ENCODE measurements at regions not wholly inside any gene's neighbourhood (a gene's known extent, or its start where the extent isn't known, plus 50 kb on each side); places are given as distances from the start of the nearest gene placed in this dataset.
"Not testable (repeated sequence)": the region's sequence is repeated elsewhere in the genome, so short reads cannot be mapped to it uniquely, and the experiment has no call there.

DNA sequence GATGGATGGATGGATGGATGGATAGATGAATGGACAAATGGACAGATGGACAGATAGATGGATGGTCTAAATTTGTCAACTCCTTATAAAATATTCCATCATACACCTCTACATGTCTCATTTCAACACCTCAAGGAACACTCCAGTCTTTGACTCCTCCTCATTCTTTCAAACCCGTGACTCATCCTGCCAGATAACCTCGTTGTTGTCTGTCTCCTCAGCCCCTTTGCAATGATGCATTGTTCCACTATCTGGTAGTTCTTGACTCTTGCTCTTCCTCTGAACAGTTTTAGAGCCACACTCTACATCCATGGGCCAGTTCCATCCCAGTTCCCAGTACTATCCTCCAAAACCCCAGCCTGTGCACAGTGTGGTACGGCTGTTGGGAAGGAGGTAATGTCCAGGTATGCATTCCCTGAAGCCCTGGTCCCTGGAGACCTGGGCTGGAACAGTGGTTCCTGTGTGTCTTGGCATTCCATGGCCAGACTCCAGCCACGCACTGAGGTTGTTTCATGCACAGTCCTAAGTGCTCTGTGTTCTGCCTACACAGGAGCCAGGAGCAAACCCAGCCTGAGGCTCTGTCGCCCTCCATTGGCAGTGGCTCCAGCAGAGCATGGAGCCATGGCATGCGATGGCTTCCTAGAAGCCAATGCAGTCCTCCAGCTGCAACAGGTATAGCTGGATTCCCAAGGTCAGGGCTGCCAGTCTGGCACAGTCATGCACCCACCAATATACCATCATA lies 105.7 kb downstream of the C17orf67 start:
- Histone ChIP-seq H2AFZ (ENCODE audit: low read length) (no peak overlapping the region), H2BK120ac (ENCODE audit: low read depth, low read length) (no peak overlapping the region), H3K4me2 (ENCODE audit: insufficient read depth, low read length, poor library complexity, severe bottlenecking) (no peak overlapping the region), H3K9me3 (replicated peaks in 1 of 2; ENCODE audit: control insufficient read depth in 2 of 2, insufficient read depth in 1 of 2, low read depth in 1 of 2, low read length in 2 of 2) (no peaks in the 10 kb centered on the region), H2BK5ac (ENCODE audit: low read length) (no peak overlapping the region), H3K4me3 (ENCODE audit: low read length in 2 of 2) (no peak overlapping the region), H4K91ac (ENCODE audit: low read depth, low read length, poor library complexity) (no peak overlapping the region), H3K27me3 (ENCODE audit: control insufficient read depth in 3 of 3, insufficient read depth in 3 of 3, low read depth in 1 of 3, low read length in 3 of 3) (peaks cover 0 to 3% (median 0%) of the 10 kb centered on the region in 3 experiments), H3K4me1 (ENCODE audit: control insufficient read depth in 2 of 2, insufficient read depth in 1 of 2, low read depth in 1 of 2, low read length in 2 of 2) (no peaks in the 10 kb centered on the region), H3K79me1 (ENCODE audit: low read depth, low read length) (no peaks in the 10 kb centered on the region), H3K23ac (ENCODE audit: low read depth, low read length, poor library complexity) (no peak overlapping the region), H3K36me3 (replicated peaks in 1 of 2; ENCODE audit: control insufficient read depth in 2 of 2, insufficient read depth in 2 of 2, low read length in 2 of 2) (no peaks in the 10 kb centered on the region), H3K4ac (ENCODE audit: low read length) (no peak overlapping the region), H3K18ac (ENCODE audit: low read length) (peak overlapping the region; percentile 38), H3K9ac (ENCODE audit: low read depth, low read length, poor library complexity) (no peak overlapping the region), H2AK5ac (ENCODE audit: low read depth, low read length) (no peak overlapping the region), H2BK12ac (ENCODE audit: low read length) (no peak overlapping the region), H2BK15ac (ENCODE audit: low read length) (no peak overlapping the region), H3K14ac (ENCODE audit: low read length) (no peak overlapping the region), H4K8ac (ENCODE audit: low read depth, low read length) (peak overlapping the region; percentile 94), H3K27ac (replicated peaks; ENCODE audit: low read length) (no peak overlapping the region)
- DNase-seq (ENCODE audit: low spot score) = no peak
- no CpG with 5 or more reads among the region's 6 CpGs for WGBS, 2 donors (ENCODE audit: extremely low coverage in 2 of 2, insufficient read length in 2 of 2, insufficient replicate concordance in 1 of 2)

DNA sequence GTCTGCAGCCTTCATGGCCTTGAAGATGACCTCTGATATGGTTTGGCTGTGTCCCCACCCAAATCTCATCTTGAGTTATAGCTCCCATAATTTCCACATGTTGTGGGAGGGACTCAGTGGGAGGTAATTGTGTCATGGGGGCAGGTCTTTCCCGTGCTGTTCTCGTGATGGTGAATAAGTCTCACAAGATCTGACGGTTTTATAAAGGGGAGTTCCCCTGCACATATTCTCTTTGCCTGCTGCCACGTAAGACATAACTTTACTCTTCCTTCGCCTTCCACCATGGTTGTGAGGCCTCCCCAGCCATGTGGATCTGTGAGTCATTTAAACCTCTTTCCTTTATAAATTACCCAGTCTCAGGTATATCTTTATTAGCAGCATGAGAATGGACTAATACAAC lies 102.6 kb downstream of the C17orf67 start:
- H3K36me3 ChIP-seq (replicated peaks in 1 of 2; ENCODE audit: control insufficient read depth in 2 of 2, insufficient read depth in 2 of 2, low read length in 2 of 2); H2AFZ ChIP-seq (ENCODE audit: low read length); H2BK120ac ChIP-seq (ENCODE audit: low read depth, low read length); H3K27me3 ChIP-seq (ENCODE audit: control insufficient read depth in 3 of 3, insufficient read depth in 3 of 3, low read depth in 1 of 3, low read length in 3 of 3); H3K9ac ChIP-seq (ENCODE audit: low read depth, low read length, poor library complexity); H3K18ac ChIP-seq (ENCODE audit: low read length); H3K4ac ChIP-seq (ENCODE audit: low read length); H4K91ac ChIP-seq (ENCODE audit: low read depth, low read length, poor library complexity); H2AK5ac ChIP-seq (ENCODE audit: low read depth, low read length); DNase-seq (ENCODE audit: low spot score); H3K9me3 ChIP-seq (replicated peaks in 1 of 2; ENCODE audit: control insufficient read depth in 2 of 2, insufficient read depth in 1 of 2, low read depth in 1 of 2, low read length in 2 of 2); H3K4me2 ChIP-seq (ENCODE audit: insufficient read depth, low read length, poor library complexity, severe bottlenecking); H2BK5ac ChIP-seq (ENCODE audit: low read length); H2BK12ac ChIP-seq (ENCODE audit: low read length); H4K8ac ChIP-seq (ENCODE audit: low read depth, low read length); H3K23ac ChIP-seq (ENCODE audit: low read depth, low read length, poor library complexity); H2BK15ac ChIP-seq (ENCODE audit: low read length); H3K14ac ChIP-seq (ENCODE audit: low read length); H3K79me1 ChIP-seq (ENCODE audit: low read depth, low read length); H3K27ac ChIP-seq (replicated peaks; ENCODE audit: low read length); H3K4me1 ChIP-seq (ENCODE audit: control insufficient read depth in 2 of 2, insufficient read depth in 1 of 2, low read depth in 1 of 2, low read length in 2 of 2); H3K4me3 ChIP-seq (ENCODE audit: low read length in 2 of 2): not testable (repeated sequence)
- WGBS, 2 donors (ENCODE audit: extremely low coverage in 2 of 2, insufficient read length in 2 of 2, insufficient replicate concordance in 1 of 2) = no CpG with 5 or more reads among the region's 5 CpGs

DNA sequence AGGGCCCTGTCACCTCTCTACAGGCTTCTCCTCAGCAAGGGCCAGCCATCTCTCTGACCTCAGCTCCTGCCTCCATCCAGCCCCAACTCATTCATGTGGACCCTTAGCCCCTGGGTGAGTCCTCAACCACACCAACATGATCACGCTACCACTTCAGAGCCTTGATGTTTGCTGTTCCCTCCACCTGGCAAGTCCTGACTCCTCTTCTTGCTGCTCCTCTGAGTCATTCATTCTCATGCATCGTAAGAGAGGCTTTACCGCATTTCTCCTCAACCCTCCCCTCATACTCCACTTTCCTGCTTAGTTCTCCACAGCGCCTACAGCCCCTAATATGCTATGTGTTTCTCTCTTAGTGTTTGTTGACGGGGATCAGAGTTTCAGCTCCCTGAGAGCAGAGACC lies 99.9 kb downstream of the C17orf67 start:
- H3K27me3 ChIP-seq (ENCODE audit: control insufficient read depth in 3 of 3, insufficient read depth in 3 of 3, low read depth in 1 of 3, low read length in 3 of 3) = peaks cover 0 to 2% (median 0%) of the 10 kb centered on the region in 3 experiments
- no peak overlapping the region for H3K23ac ChIP-seq (ENCODE audit: low read depth, low read length, poor library complexity)
- H3K4me1 ChIP-seq (ENCODE audit: control insufficient read depth in 2 of 2, insufficient read depth in 1 of 2, low read depth in 1 of 2, low read length in 2 of 2) = no peaks in the 10 kb centered on the region
- H3K4ac ChIP-seq (ENCODE audit: low read length) = no peak overlapping the region
- no peak overlapping the region for H2BK120ac ChIP-seq (ENCODE audit: low read depth, low read length)
- no peak overlapping the region for H3K9ac ChIP-seq (ENCODE audit: low read depth, low read length, poor library complexity)
- no peak overlapping the region for H3K27ac ChIP-seq (replicated peaks; ENCODE audit: low read length)
- H2BK5ac ChIP-seq (ENCODE audit: low read length) = no peak overlapping the region
- no peak overlapping the region for H2BK15ac ChIP-seq (ENCODE audit: low read length)
- H4K8ac ChIP-seq (ENCODE audit: low read depth, low read length) = no peak overlapping the region
- no peak for DNase-seq (ENCODE audit: low spot score)
- no peak overlapping the region for H2AK5ac ChIP-seq (ENCODE audit: low read depth, low read length)
- peak overlapping the region; percentile 15 for H3K14ac ChIP-seq (ENCODE audit: low read length)
- no peaks in the 10 kb centered on the region for H3K79me1 ChIP-seq (ENCODE audit: low read depth, low read length)
- H2AFZ ChIP-seq (ENCODE audit: low read length) = no peak overlapping the region
- no peak overlapping the region for H3K4me3 ChIP-seq (ENCODE audit: low read length in 2 of 2)
- H3K18ac ChIP-seq (ENCODE audit: low read length) = no peak overlapping the region
- no CpG with 5 or more reads among the region's 5 CpGs for WGBS, 2 donors (ENCODE audit: extremely low coverage in 2 of 2, insufficient read length in 2 of 2, insufficient replicate concordance in 1 of 2)
- no peak overlapping the region for H3K4me2 ChIP-seq (ENCODE audit: insufficient read depth, low read length, poor library complexity, severe bottlenecking)
- no peaks in the 10 kb centered on the region for H3K9me3 ChIP-seq (replicated peaks in 1 of 2; ENCODE audit: control insufficient read depth in 2 of 2, insufficient read depth in 1 of 2, low read depth in 1 of 2, low read length in 2 of 2)
- no peaks in the 10 kb centered on the region for H3K36me3 ChIP-seq (replicated peaks in 1 of 2; ENCODE audit: control insufficient read depth in 2 of 2, insufficient read depth in 2 of 2, low read length in 2 of 2)
- no peak overlapping the region for H2BK12ac ChIP-seq (ENCODE audit: low read length)
- H4K91ac ChIP-seq (ENCODE audit: low read depth, low read length, poor library complexity) = no peak overlapping the region

DNA sequence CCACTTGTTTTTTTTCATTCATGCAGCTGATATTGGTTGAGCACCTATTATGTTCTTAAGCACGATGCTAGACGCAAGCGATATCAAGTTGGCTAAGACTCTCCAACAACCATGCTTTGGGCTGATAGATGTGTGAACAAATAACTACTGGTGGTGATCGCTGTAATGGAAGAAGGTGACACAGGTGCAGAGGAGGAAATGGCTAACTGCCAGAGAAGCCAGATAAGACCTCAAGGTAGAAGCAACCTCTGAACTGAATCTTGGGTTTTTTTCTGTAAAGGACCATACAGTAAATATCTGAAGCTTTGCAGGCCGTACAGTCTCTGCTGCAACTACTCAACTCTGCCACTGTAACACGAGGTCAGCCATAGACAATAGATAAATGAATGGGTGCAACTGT lies 97.9 kb downstream of the C17orf67 start:
- no peak overlapping the region for H2BK15ac ChIP-seq (ENCODE audit: low read length)
- no CpG with 5 or more reads among the region's 6 CpGs for WGBS, 2 donors (ENCODE audit: extremely low coverage in 2 of 2, insufficient read length in 2 of 2, insufficient replicate concordance in 1 of 2)
- H2BK5ac ChIP-seq (ENCODE audit: low read length) = no peak overlapping the region
- H3K27me3 ChIP-seq (ENCODE audit: control insufficient read depth in 3 of 3, insufficient read depth in 3 of 3, low read depth in 1 of 3, low read length in 3 of 3) = no peaks in the 10 kb centered on the region
- H3K27ac ChIP-seq (replicated peaks; ENCODE audit: low read length) = no peak overlapping the region
- no peak overlapping the region for H3K9ac ChIP-seq (ENCODE audit: low read depth, low read length, poor library complexity)
- no peak overlapping the region for H4K8ac ChIP-seq (ENCODE audit: low read depth, low read length)
- H3K18ac ChIP-seq (ENCODE audit: low read length) = no peak overlapping the region
- no peak overlapping the region for H3K4ac ChIP-seq (ENCODE audit: low read length)
- no peaks in the 10 kb centered on the region for H3K9me3 ChIP-seq (replicated peaks in 1 of 2; ENCODE audit: control insufficient read depth in 2 of 2, insufficient read depth in 1 of 2, low read depth in 1 of 2, low read length in 2 of 2)
- no peaks in the 10 kb centered on the region for H3K79me1 ChIP-seq (ENCODE audit: low read depth, low read length)
- no peak overlapping the region for H2BK120ac ChIP-seq (ENCODE audit: low read depth, low read length)
- no peak overlapping the region for H3K4me3 ChIP-seq (ENCODE audit: low read length in 2 of 2)
- H3K4me2 ChIP-seq (ENCODE audit: insufficient read depth, low read length, poor library complexity, severe bottlenecking) = no peak overlapping the region
- H2BK12ac ChIP-seq (ENCODE audit: low read length) = no peak overlapping the region
- H4K91ac ChIP-seq (ENCODE audit: low read depth, low read length, poor library complexity) = no peak overlapping the region
- no peak overlapping the region for H2AFZ ChIP-seq (ENCODE audit: low read length)
- no peak for DNase-seq (ENCODE audit: low spot score)
- no peak overlapping the region for H3K14ac ChIP-seq (ENCODE audit: low read length)
- H3K23ac ChIP-seq (ENCODE audit: low read depth, low read length, poor library complexity) = no peak overlapping the region
- no peaks in the 10 kb centered on the region for H3K36me3 ChIP-seq (replicated peaks in 1 of 2; ENCODE audit: control insufficient read depth in 2 of 2, insufficient read depth in 2 of 2, low read length in 2 of 2)
- H3K4me1 ChIP-seq (ENCODE audit: control insufficient read depth in 2 of 2, insufficient read depth in 1 of 2, low read depth in 1 of 2, low read length in 2 of 2) = peaks cover 0 to 3% of the 10 kb centered on the region in 2 donors
- H2AK5ac ChIP-seq (ENCODE audit: low read depth, low read length) = no peak overlapping the region

Measured in neuronal stem cell (in vitro differentiated cells).